ENCODE measurements at regions not wholly inside any gene's neighbourhood (a gene's known extent, or its start where the extent isn't known, plus 50 kb on each side); places are given as distances from the start of the nearest gene placed in this dataset.

DNA sequence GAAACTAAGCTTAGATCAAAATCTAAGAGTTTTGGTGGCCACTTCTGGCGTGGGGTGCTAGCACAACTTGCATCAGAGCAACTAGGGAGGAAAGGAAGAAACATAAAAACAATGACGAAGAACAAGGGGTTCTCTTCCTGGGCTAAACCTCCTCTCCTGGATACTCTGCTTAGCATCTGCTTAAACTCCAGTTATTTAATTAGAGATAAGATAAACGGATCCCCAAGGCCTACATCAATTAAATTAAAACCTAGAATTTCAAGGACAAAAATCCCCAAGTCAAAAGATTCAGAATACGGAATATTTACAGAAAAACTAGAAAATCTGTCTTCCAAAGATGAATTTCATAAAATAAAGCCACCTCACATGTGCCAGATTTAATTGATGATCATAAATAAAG is 281.9 kb downstream of the SHOX2 start (continued):
- TF ChIP-seq ZNF263 (CRISPR knock-in tag; IDR thresholded peaks at IDR 0.05; ENCODE audit: borderline replicate concordance), result no peak
- TF ChIP-seq, protein P1, sequence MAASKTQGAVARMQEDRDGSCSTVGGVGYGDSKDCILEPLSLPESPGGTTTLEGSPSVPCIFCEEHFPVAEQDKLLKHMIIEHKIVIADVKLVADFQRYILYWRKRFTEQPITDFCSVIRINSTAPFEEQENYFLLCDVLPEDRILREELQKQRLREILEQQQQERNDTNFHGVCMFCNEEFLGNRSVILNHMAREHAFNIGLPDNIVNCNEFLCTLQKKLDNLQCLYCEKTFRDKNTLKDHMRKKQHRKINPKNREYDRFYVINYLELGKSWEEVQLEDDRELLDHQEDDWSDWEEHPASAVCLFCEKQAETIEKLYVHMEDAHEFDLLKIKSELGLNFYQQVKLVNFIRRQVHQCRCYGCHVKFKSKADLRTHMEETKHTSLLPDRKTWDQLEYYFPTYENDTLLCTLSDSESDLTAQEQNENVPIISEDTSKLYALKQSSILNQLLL (CRISPR knock-in tag; IDR thresholded peaks at IDR 0.05; ENCODE audit: borderline replicate concordance), result no peak
- no peak for TF ChIP-seq SMARCE1 (IDR thresholded peaks at IDR 0.05)

DNA sequence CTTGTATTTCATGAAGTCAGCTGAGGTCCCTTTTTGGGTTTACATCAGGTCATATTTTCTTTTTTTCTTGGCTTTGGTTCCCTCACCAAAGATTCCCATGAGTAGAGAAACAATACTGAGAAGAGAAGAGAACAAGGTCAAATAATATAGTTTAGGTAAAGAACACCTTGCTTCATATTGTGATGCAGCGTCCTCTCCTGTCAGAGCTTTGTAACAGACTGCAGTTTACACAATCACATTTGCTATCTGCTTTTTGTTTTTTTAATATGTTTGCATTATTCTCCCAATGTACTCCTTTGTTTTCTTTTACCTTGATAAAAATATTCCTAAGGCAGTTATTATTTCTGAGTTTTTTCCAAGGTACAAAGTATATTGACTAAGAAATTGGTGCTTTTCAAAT is 283.2 kb downstream of the SHOX2 start:
- BruUV-seq (replicated peaks), result no TSS peak

More for the DNA sequence above, 283.2 kb downstream of the SHOX2 start:
- no peaks in the 10 kb centered on the region for H4K20me1 ChIP-seq (replicated peaks; ENCODE audit: control insufficient read depth, insufficient read depth, low read length)
- no peak overlapping the region for H2AFZ ChIP-seq (ENCODE audit: low read depth, low read length)
- no peaks in the 10 kb centered on the region for H3K79me2 ChIP-seq (ENCODE audit: control insufficient read depth, insufficient read depth, low read length)
- intact Hi-C loops (cut with micrococcal nuclease) (no loop called here), in situ Hi-C loops (cut with MboI) (no loop called here)
- no peaks in the 10 kb centered on the region for H3K9me1 ChIP-seq (ENCODE audit: control insufficient read depth, insufficient read depth, low read length)
- DNase-seq (ENCODE audit: extremely low read depth in 1 of 4, low spot score in 3 of 4) (no peak), FAIRE-seq (no peak), ATAC-seq (no peak)
- H3K36me3 ChIP-seq (ENCODE audit: control insufficient read depth, insufficient read depth, low read length), result no peaks in the 10 kb centered on the region
- H3K4me2 ChIP-seq (ENCODE audit: insufficient read depth, low read length), result no peak overlapping the region
- TF ChIP-seq, protein P2, sequence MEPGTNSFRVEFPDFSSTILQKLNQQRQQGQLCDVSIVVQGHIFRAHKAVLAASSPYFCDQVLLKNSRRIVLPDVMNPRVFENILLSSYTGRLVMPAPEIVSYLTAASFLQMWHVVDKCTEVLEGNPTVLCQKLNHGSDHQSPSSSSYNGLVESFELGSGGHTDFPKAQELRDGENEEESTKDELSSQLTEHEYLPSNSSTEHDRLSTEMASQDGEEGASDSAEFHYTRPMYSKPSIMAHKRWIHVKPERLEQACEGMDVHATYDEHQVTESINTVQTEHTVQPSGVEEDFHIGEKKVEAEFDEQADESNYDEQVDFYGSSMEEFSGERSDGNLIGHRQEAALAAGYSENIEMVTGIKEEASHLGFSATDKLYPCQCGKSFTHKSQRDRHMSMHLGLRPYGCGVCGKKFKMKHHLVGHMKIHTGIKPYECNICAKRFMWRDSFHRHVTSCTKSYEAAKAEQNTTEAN (CRISPR knock-in tag; IDR thresholded peaks at IDR 0.05), result no peak
- peak in 1 of 2 experiments; percentile 16; a peak in 1 of 4 replicates for TF ChIP-seq RAD21 (CRISPR knock-in tag; conservative IDR thresholded peaks at IDR 0.05 in 1 of 2, IDR thresholded peaks at IDR 0.05 in 1 of 2)
- no peak overlapping the region for H3K4me3 ChIP-seq
- H3K27me3 ChIP-seq (ENCODE audit: control insufficient read depth in 2 of 2, insufficient read depth in 2 of 2, low read length in 2 of 2), result no peaks in the 10 kb centered on the region
- ChIA-PET POLR2A (no interaction called here), CTCF (ENCODE audit: low intra/inter-chr PET ratio) (no interaction called here)
- WGBS (ENCODE audit: insufficient coverage, low coverage, missing lambda C conversion rate), result 0% methylated on average over 1 of the region's 1 CpG
- no peak overlapping the region for H3K27ac ChIP-seq (ENCODE audit: extremely low read depth, low read depth, low read length)
- no peak overlapping the region for H3K9ac ChIP-seq (ENCODE audit: insufficient read depth in 1 of 2, low read depth in 2 of 2, low read length in 2 of 2)
- H3K9me3 ChIP-seq (replicated peaks; ENCODE audit: control insufficient read depth, insufficient read depth, low read depth, low read length), result no peaks in the 10 kb centered on the region
- H3K4me1 ChIP-seq (replicated peaks in 1 of 2; ENCODE audit: control insufficient read depth in 2 of 2, insufficient read depth in 2 of 2, low read length in 2 of 2), result no peaks in the 10 kb centered on the region
